ENCODE measurements at regions not wholly inside any gene's neighbourhood (a gene's known extent, or its start where the extent isn't known, plus 50 kb on each side); places are given as distances from the start of the nearest gene placed in this dataset.
A peak's percentile ranks its signal among the peaks of the same experiment; 100 is the strongest.

DNA sequence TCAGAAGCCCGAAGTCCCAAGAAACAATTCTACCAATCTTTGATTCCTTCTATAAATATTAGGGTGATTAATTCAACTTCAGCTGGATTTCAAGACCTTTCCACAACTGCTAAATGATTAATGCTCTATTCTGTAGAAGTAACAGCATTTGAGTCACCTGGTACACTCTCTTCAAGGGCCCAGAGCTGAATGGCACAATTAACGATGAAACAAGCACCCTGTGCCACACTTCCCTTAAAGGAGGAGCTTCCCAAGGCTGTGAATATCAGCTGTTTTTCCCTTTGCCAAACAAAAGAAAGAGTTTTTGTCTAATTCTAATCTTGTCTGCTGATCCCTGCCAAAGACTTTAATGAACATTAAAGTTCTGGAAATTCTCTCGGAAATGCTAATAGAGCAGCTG is 56.0 kb downstream of the BOD1L2 start:
- DNase-seq = no peak

DNA sequence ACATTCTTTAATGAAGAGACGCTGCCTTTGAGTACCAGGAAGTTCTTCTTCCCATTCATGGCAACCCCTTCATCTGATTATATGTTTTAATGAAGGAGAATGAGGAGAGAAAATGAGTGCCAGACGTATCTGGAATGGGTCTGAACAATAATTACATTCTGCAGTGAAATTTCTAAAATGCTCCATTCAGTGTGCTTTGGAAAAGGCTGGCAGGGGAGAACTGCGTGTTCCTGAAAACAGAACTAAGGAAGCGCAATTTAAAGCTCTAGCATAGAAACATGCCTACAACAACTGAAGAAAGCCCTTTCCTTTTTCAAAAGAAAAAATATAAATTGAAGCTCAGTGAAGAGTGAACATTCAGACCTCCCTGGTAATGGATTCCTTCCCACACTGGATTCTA is 58.8 kb downstream of the BOD1L2 start:
- no peak for DNase-seq

- no peak for DNase-seq
Measured at GRCh38 chr18:57207124-57207916, 60.4 kb downstream of the BOD1L2 start.

DNA sequence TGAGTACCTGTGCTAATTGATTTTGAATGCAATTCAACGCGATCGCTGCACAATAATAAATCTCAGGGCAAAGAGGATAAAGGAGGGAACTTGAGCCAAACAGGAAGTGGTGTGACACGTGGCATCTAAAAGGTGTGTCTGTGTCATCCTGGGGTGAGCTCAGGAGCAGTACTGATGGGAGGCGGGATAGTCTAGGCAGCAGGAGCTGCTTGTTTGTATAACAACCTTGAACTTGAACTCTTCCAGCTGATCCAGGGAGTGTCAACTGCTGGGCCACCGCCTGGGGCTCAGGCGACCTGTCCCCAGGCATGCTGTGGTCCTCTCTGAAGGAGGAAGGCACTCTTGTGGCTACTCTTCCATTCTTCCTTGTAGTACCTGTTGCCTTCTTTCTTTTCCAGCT is 61.2 kb downstream of the BOD1L2 start:
- DNase-seq = no peak

GRCh38 chr18:57209713-57210106 is 62.8 kb downstream of the BOD1L2 start:
- DNase-seq = no peak

DNA sequence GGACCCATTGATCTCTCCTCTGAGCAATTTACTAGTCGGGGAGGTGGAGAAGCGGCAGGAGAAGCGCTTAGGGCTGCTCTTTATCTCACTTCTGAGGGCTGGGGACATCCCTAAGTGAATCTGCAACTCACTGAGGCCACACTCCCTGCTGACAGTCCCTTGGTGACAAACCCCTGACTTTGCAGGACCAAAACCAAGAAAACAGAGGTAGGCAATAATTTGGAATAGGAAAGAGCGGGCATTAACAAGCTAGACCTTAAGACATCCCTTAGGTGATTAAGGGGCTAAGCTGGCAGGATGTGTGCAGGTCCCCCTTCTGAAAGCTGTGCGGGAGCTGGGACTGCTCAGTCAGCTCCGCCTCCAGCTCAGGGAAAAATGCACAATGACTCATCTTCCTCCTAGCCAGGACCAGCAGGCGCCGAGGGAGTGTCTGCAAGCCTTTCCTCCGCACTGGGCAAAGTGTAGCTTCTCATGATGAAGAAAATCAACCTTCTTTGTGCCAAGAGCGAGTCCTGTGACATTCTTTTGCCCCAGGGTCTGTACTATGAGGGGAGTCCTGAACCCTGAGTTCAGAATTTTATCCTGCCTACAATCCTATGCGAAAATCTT is 63.3 kb downstream of the BOD1L2 start:
- DNase-seq = peak in 1 of 2 donors; percentile 1

DNA sequence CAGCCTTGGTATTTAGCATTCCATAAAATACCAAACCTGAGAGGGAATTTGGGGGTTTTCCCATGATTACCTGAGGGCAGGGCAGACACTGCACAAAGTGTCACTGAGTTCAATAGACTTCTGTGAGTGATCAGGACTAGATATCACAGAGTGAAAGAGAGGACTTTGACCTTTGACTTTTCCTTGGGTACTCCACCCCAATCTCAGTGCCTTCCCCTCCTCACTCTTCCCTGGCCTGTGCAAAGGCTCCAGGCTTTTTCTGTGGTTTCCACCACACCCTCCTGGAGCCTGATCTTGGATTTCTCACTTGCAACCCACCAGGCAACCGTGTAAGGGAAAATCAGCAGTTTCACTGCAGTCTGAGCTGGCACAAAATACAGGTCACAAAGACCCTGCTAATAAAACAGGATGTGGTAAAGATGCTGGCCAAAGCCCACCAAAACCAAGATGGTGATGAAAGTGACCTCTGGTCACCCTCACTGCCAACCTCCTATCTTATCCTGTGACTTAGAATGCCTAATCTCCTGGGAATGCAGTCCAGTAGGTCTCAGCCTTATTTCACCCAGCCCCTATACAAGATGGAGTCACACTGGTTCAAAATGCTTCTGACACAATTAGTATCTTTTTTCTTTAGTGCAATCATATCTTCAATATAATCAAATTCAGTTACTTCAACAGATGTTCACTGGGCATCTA is 64.0 kb downstream of the BOD1L2 start:
- no peak for DNase-seq

- DNase-seq = no peak
Measured at GRCh38 chr18:57211412-57211750, 64.5 kb downstream of the BOD1L2 start.

GRCh38 chr18:57211776-57212175 is 64.9 kb downstream of the BOD1L2 start:
- DNase-seq = no peak

- DNase-seq = no peak
Measured at GRCh38 chr18:57212678-57213077, 65.8 kb downstream of the BOD1L2 start.

- DNase-seq = no peak
Measured at GRCh38 chr18:57214976-57215375, 68.1 kb downstream of the BOD1L2 start.

DNA sequence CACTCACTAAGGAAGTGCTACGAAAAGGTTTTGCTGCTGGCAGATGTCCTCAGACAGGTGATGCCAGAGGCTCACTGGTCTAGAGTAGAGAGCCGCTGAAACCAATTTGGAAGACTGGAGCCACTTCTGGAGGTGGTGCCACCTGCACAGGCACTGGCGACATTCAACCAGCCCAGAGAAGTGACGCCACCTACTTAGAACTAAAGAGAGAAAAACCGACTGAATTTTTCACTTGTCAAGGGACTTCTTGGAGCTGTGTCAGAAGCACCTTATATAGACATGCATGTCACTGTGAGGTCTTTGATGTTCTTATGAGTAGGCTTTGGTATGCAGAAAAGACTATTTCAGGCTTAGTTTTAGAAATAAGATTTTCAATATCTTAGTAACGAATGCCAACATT is 71.4 kb downstream of the BOD1L2 start:
- DNase-seq = no peak

GRCh38 chr18:57219964-57220363 is 73.1 kb downstream of the BOD1L2 start:
- DNase-seq = no peak

GRCh38 chr18:57220480-57220879 is 73.6 kb downstream of the BOD1L2 start:
- DNase-seq = peak; percentile 16 to 25

GRCh38 chr18:57220930-57221483 is 74.1 kb downstream of the BOD1L2 start:
- DNase-seq = no peak

GRCh38 chr18:57223144-57223870 is 76.4 kb downstream of the BOD1L2 start:
- DNase-seq = no peak

GRCh38 chr18:57230861-57231585 is 84.1 kb downstream of the BOD1L2 start:
- no peak for DNase-seq

- no peak for DNase-seq
Measured at GRCh38 chr18:57231864-57232263, 85.0 kb downstream of the BOD1L2 start.

DNA sequence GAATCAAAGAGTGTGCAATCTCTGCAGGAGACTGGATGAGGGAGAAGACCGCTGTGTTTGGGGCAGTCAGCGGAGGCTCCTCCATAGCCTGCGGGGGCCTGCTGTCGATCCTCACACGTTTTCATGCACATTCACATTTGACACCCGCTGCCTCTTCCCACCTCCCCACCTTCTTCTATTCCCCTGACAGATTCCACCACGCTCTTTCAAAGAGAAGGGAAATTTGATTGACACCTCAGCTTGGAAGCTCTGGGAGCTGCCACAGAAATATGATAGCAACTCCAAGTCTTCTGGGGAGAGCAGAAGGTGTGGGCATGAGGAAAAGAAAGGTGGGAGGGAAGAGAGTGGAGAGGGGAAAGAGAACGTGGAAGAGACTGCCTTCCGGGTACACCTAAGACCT is 87.5 kb downstream of the BOD1L2 start:
- no peak for DNase-seq

GRCh38 chr18:57241869-57242268 is 95.0 kb downstream of the BOD1L2 start:
- no peak for DNase-seq

- no peak for DNase-seq
Measured at GRCh38 chr18:57242285-57242684, 95.4 kb downstream of the BOD1L2 start.
